H9 (cell line): ENCODE measurements at regions not wholly inside any gene's neighbourhood (a gene's known extent, or its start where the extent isn't known, plus 50 kb on each side); places are given as distances from the start of the nearest gene placed in this dataset.

Experiments used
- DNase-seq: peaks from one replicate; pipeline ENCODE4 v3.0.0-alpha.2; 2017
- H2AFZ ChIP-seq: one replicate; pipeline ENCODE4 v1.6.1; 2013; ENCODE audit warnings: mild to moderate bottlenecking, low read length, control low read depth, moderate library complexity
- H2AK5ac ChIP-seq: 2 replicates; pipeline ENCODE4 v1.6.1; 2013; ENCODE audit warnings: low read length, control low read depth, mixed read lengths; ENCODE audit not compliant: insufficient read length
- H2BK120ac ChIP-seq: one replicate; pipeline ENCODE4 v1.6.1; 2013; ENCODE audit warnings: low read depth, mild to moderate bottlenecking, low read length, control low read depth, inconsistent platforms; ENCODE audit not compliant: poor library complexity, severe bottlenecking
- H2BK12ac ChIP-seq: 2 replicates; pipeline ENCODE4 v1.6.1; 2013; ENCODE audit warnings: low read length, control low read depth, mixed read lengths, low read depth; ENCODE audit not compliant: insufficient read length
- H2BK15ac ChIP-seq: 2 replicates; pipeline ENCODE4 v1.6.1; 2013; ENCODE audit warnings: low read depth, low read length, control low read depth
- H2BK20ac ChIP-seq: one replicate; pipeline ENCODE4 v1.6.1; 2013; ENCODE audit warnings: low read depth, mild to moderate bottlenecking, low read length, control low read depth, inconsistent platforms; ENCODE audit not compliant: poor library complexity, severe bottlenecking
- H2BK5ac ChIP-seq: 2 replicates; pipeline ENCODE4 v1.6.1; 2013; ENCODE audit warnings: low read length, control low read depth, mixed read lengths; ENCODE audit not compliant: insufficient read length
- H3K14ac ChIP-seq: 2 replicates; pipeline ENCODE4 v1.6.1; 2013; ENCODE audit warnings: low read length, control low read depth; ENCODE audit not compliant: insufficient read depth
- H3K18ac ChIP-seq: 2 replicates; pipeline ENCODE4 v1.6.1; 2013; ENCODE audit warnings: low read depth, mild to moderate bottlenecking, mixed read lengths, low read length, control low read depth; ENCODE audit not compliant: insufficient read length
- H3K23ac ChIP-seq: 2 replicates; pipeline ENCODE4 v1.6.1; 2013; ENCODE audit warnings: low read length, control low read depth, mixed read lengths, low read depth; ENCODE audit not compliant: insufficient read length
- H3K23me2 ChIP-seq: 2 replicates; pipeline ENCODE4 v1.6.1; 2013; ENCODE audit warnings: low read depth, mild to moderate bottlenecking, mixed read lengths, low read length, control low read depth; ENCODE audit not compliant: insufficient read length, poor library complexity, severe bottlenecking
- H3K27ac ChIP-seq: 2 replicates; pipeline ENCODE4 v1.5.1; 2013; ENCODE audit warnings: low read length, control low read depth, mixed read lengths, low read depth; ENCODE audit not compliant: insufficient read length
- H3K27me3 ChIP-seq: 2 replicates; pipeline ENCODE4 v1.6.1; 2013; ENCODE audit warnings: low read length, control low read depth, inconsistent platforms; ENCODE audit not compliant: insufficient read depth
- H3K4ac ChIP-seq: 2 replicates; pipeline ENCODE4 v1.6.1; 2013; ENCODE audit warnings: low read depth, mild to moderate bottlenecking, control low read depth, inconsistent platforms, low read length, moderate library complexity
- H3K4me1 ChIP-seq: 2 replicates; pipeline ENCODE4 v1.6.1; 2013; ENCODE audit warnings: low read length, control low read depth, inconsistent platforms; ENCODE audit not compliant: insufficient read depth
- H3K4me2 ChIP-seq: 2 replicates; pipeline ENCODE4 v1.6.1; 2013; ENCODE audit warnings: low read length, control low read depth, mixed read lengths; ENCODE audit not compliant: insufficient read length, insufficient read depth
- H3K56ac ChIP-seq: 2 replicates; pipeline ENCODE4 v1.6.1; 2013; ENCODE audit warnings: low read depth, mild to moderate bottlenecking, mixed read lengths, low read length, control low read depth; ENCODE audit not compliant: insufficient read length
- H3K79me1 ChIP-seq: 2 replicates; pipeline ENCODE4 v1.6.1; 2013; ENCODE audit warnings: low read depth, mild to moderate bottlenecking, moderate library complexity, low read length, control low read depth, inconsistent platforms; ENCODE audit not compliant: insufficient read depth, poor library complexity, severe bottlenecking
- H3K79me2 ChIP-seq: 2 replicates; pipeline ENCODE4 v1.6.1; 2013; ENCODE audit warnings: low read length, control low read depth, inconsistent platforms; ENCODE audit not compliant: insufficient read depth
- H3K9ac ChIP-seq: 2 replicates; pipeline ENCODE4 v1.6.1; 2013; ENCODE audit warnings: low read length, control low read depth, mixed read lengths; ENCODE audit not compliant: insufficient read length; ENCODE audit errors: extremely low read depth
- H3K9me3 ChIP-seq: one replicate; pipeline ENCODE4 v1.6.1; 2013; ENCODE audit warnings: low read depth, low read length, inconsistent platforms; ENCODE audit not compliant: control insufficient read depth
- H3T11ph ChIP-seq: one replicate; pipeline ENCODE4 v1.6.1; 2013; ENCODE audit warnings: mild to moderate bottlenecking, low read length, control low read depth, inconsistent platforms
- H4K20me1 ChIP-seq: one replicate; pipeline ENCODE4 v1.6.1; 2013; ENCODE audit not compliant: control insufficient read depth, insufficient read length, insufficient read depth
- H4K5ac ChIP-seq: 2 replicates; pipeline ENCODE4 v1.6.1; 2013; ENCODE audit warnings: low read depth, mild to moderate bottlenecking, mixed read lengths, low read length, control low read depth; ENCODE audit not compliant: insufficient read length
- H4K8ac ChIP-seq: replicated peaks from 2 replicates; pipeline ENCODE4 v1.6.1; 2013; ENCODE audit warnings: low read length, control low read depth, mixed read lengths, low read depth; ENCODE audit not compliant: insufficient read length
- H4K91ac ChIP-seq: 2 replicates; pipeline ENCODE4 v1.6.1; 2013; ENCODE audit warnings: low read depth, mild to moderate bottlenecking, moderate library complexity, mixed read lengths, low read length, control low read depth; ENCODE audit not compliant: insufficient read length
- H3K27ac Mint-ChIP-seq, 3 experiments: 2 replicates in 2 of 3; 3 replicates in 1 of 3; pipeline ENCODE4 v1.8.0; 2020 to 2021; ENCODE audit warnings: mixed read lengths in 3 of 3, mild to moderate bottlenecking in 1 of 3, moderate library complexity in 1 of 3
- H3K27me3 Mint-ChIP-seq: 2 replicates; pipeline ENCODE4 v1.8.0; 2021; ENCODE audit warnings: low read depth, mild to moderate bottlenecking, moderate library complexity, mixed read lengths
- H3K36me3 Mint-ChIP-seq, 3 experiments: 2 replicates in 2 of 3; 3 replicates in 1 of 3; pipeline ENCODE4 v1.8.0; 2020 to 2021; ENCODE audit warnings: low read depth in 3 of 3, mixed read lengths in 3 of 3; ENCODE audit not compliant: insufficient read depth in 1 of 3
- H3K4me1 Mint-ChIP-seq, 2 experiments: 2 replicates each; pipeline ENCODE4 v1.8.0; 2020; ENCODE audit warnings: mixed read lengths in 2 of 2
- H3K4me3 Mint-ChIP-seq, 2 experiments: 2 replicates in 1 of 2; 3 replicates in 1 of 2; pipeline ENCODE4 v1.8.0; 2020 to 2021; ENCODE audit warnings: mild to moderate bottlenecking in 2 of 2, mixed read lengths in 2 of 2, moderate library complexity in 1 of 2
- H3K9me3 Mint-ChIP-seq, 2 experiments: 2 replicates in 1 of 2; 3 replicates in 1 of 2; pipeline ENCODE4 v1.8.0; 2020; ENCODE audit warnings: mild to moderate bottlenecking in 2 of 2, mixed read lengths in 2 of 2, moderate library complexity in 1 of 2
- WGBS: extraction: QIAGEN DNeasy Blood & Tissue Kit; methylation state at CpG from one replicate; pipeline ENCODE4 v1.1.7; 2013; ENCODE audit warnings: missing lambda C conversion rate, low lambda C conversion rate, mixed read lengths; ENCODE audit not compliant: insufficient read length; ENCODE audit errors: extremely low coverage; 5-methylcytosine and 5-hydroxymethylcytosine counted together
- TF ChIP-seq, protein P1 (sequence below): fragments of 200-600 bp; sonication (generic); conservative IDR thresholded peaks from 3 replicates; pipeline ENCODE4 v1.8.0; 2021; ENCODE audit warnings: antibody characterized with exemption, mild to moderate bottlenecking

DNA sequence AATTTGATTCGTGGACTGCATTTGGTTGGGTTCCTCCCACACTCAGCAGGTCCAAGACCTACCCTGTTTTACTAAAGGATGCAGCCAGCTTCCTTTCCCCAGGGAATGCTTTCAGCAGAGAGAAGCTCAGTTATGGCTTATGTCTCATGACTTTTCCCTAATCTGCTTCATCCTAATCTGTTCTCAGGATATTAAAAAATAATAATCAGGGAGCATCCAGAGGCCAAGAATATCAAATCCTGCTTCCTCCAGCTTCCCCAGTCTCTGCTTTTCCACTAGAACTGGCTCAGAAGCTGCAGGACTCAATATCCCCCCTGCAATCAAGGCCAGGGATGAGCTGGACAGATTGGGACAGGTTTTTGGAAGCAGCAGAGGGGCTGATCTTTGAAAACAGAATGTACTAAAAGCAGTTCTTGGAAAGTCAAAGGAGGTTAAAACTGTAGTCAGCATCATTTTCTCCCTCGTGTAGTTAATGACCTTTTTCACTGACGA, 326.9 kb upstream of the TNP1 start:
- Histone ChIP-seq H3K18ac (no peak overlapping the region), H2BK20ac (no peak overlapping the region)

More for the DNA sequence above, 326.9 kb upstream of the TNP1 start:
- Histone ChIP-seq H2BK5ac (no peak overlapping the region), H3K79me1 (no peaks in the 10 kb centered on the region), H3K27ac (no peak overlapping the region), H3K4me2 (no peak overlapping the region), H3K56ac (no peak overlapping the region), H3K23me2 (no peaks in the 10 kb centered on the region), H4K5ac (no peak overlapping the region), H2AK5ac (no peak overlapping the region), H3K9me3 (no peaks in the 10 kb centered on the region), H4K91ac (no peak overlapping the region), H3T11ph (no peak overlapping the region), H2AFZ (no peak overlapping the region), H3K23ac (no peak overlapping the region), H3K79me2 (no peaks in the 10 kb centered on the region), H3K27me3 (no peaks in the 10 kb centered on the region), H2BK15ac (no peak overlapping the region), H3K4me1 (no peaks in the 10 kb centered on the region), H2BK120ac (no peak overlapping the region), H3K14ac (no peak overlapping the region), H4K8ac (no peak overlapping the region), H4K20me1 (no peaks in the 10 kb centered on the region), H3K4ac (no peak overlapping the region), H2BK12ac (no peak overlapping the region), H3K9ac (no peak overlapping the region)
- H3K4me1 Mint-ChIP-seq = no peaks in the 10 kb centered on the region
- no peaks in the 10 kb centered on the region for H3K9me3 Mint-ChIP-seq
- H3K27ac Mint-ChIP-seq = no peak overlapping the region
- TF ChIP-seq, protein P1, sequence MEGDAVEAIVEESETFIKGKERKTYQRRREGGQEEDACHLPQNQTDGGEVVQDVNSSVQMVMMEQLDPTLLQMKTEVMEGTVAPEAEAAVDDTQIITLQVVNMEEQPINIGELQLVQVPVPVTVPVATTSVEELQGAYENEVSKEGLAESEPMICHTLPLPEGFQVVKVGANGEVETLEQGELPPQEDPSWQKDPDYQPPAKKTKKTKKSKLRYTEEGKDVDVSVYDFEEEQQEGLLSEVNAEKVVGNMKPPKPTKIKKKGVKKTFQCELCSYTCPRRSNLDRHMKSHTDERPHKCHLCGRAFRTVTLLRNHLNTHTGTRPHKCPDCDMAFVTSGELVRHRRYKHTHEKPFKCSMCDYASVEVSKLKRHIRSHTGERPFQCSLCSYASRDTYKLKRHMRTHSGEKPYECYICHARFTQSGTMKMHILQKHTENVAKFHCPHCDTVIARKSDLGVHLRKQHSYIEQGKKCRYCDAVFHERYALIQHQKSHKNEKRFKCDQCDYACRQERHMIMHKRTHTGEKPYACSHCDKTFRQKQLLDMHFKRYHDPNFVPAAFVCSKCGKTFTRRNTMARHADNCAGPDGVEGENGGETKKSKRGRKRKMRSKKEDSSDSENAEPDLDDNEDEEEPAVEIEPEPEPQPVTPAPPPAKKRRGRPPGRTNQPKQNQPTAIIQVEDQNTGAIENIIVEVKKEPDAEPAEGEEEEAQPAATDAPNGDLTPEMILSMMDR = no peak
- no peak overlapping the region for H3K4me3 Mint-ChIP-seq
- DNase-seq = no peak
- no peaks in the 10 kb centered on the region for H3K36me3 Mint-ChIP-seq
- peaks cover 11% of the 10 kb centered on the region for H3K27me3 Mint-ChIP-seq
- no CpG with 5 or more reads among the region's 3 CpGs for WGBS
